Cerebellar cortex (tissue), 1 donor: ENCODE measurements at regions not wholly inside any gene's neighbourhood (a gene's known extent, or its start where the extent isn't known, plus 50 kb on each side); places are given as distances from the start of the nearest gene placed in this dataset.

Source experiments
- DNase-seq: peaks from one replicate; pipeline ENCODE4 v3.0.0-alpha.2; 2015; ENCODE audit warnings: low spot score

DNA sequence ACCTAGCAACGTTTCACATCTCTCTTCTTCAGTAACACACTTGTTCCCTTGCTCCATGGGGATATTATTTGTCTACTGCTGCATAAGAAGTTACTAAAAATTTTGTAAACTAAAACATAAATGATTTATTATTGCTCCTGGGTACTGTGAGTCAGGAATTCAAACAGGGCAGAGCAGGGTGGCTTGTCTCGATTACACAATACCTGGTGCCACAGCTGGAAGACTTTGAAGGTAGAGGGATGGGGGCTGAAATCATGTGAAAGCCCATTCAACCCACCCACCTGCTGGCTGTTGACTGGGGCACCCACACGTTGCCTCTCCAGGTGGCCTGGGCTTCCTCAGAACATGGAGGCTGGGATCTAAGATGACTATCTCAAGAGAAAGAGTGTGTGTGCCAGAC is 213.2 kb downstream of the ESM1 start:
- no peak for DNase-seq

GRCh38 chr5:54769746-54770145 is 215.6 kb downstream of the ESM1 start:
- DNase-seq = no peak

GRCh38 chr5:54769072-54769471 is 216.3 kb downstream of the ESM1 start:
- no peak for DNase-seq

GRCh38 chr5:54766748-54767147 is 218.6 kb downstream of the ESM1 start:
- no peak for DNase-seq

DNA sequence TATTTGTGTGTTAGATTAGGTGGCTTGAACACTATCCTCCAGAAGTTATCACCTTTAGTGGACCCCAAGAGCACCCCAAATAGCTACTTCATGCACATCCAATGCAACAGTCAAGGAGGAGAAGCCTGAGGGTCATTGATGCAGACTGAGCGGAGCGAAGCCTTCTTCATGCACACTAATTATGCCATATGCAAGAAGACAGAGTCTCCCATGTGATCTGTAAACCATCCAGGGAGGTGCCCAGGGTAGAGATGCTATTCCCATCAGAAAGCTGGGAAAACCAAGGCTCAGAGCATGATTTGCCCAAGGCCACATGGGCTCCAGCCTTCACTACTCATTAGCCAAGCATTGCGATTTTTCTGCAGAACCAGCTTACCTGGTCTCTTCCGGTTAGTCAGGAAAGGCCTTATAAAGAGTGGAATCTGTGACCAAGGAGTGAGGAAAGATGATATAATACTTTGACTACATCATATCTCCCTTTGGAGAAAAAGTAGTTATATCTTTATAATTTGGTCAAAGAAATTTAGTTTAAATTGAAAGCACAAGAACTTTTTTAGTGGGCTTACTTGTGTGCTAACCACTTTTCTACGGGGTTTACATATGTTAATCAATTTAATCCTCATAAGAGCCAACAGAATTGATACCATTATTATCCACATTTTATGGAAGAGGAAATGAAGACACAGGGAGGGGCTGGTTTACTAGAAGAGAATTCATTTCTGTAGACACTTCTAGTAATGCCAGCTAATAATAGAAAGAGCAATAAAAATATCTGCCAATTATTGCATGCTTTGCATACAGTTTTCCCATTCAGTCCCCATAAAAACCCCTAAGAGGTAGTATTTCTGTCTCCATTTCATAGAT is 220.0 kb downstream of the ESM1 start:
- no peak for DNase-seq

- DNase-seq = peak; percentile 43
Observed at GRCh38 chr5:54764102-54765090, 221.0 kb downstream of the ESM1 start.

GRCh38 chr5:54761213-54761701 is 224.1 kb downstream of the ESM1 start:
- DNase-seq = peak; percentile 81

- no peak for DNase-seq
Observed at GRCh38 chr5:54760182-54760935, 225.0 kb downstream of the ESM1 start.

DNA sequence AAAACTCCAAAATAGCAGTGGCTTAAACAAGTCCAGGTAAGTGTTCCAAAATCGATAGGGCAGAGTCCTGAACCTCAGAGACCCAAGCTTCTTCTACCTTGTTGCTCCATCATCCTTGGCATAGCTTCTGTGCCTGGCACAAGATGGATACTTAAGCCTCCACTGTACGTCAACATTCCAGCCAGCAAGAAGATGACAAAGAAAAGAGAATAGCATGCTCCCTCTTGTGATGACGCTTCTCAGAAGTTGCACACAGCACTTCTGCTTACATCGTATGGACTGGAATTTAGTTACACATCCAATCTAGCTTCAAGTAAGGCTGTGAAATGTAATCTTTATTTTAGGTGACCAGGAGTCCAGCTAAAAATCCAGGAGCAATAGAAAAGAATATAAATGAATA is 227.4 kb downstream of the ESM1 start:
- peak; percentile 36 for DNase-seq

GRCh38 chr5:54757541-54757940 is 227.9 kb downstream of the ESM1 start:
- DNase-seq = peak; percentile 88

DNA sequence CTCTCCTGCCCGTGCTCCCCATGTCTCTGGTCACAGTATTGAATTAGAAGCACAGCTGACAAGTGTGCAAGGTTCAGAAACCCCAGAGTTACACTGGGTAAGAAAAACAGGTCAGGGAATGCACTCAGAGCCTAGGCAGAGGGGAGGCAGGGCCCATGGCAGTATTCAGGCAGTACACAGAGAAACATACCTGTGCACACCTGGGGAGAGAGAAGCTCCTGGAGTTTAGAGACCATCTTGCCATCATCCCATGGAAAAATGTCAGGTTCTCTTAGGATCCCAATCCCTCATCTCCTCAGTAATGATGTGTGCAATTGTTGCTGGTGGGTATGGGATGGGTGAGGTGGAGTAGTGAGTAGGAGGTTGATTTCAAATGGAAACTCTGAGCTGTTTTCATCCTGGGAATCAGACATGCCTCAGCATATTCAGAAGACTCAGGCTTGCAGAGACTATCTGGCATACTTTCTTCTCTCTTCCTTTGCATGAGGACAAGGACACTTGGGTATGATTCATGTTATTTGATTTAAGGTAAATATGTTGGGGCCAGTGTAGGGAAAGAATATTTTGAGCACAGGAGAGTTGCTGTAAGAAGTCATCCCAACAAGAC is 228.5 kb downstream of the ESM1 start:
- DNase-seq = no peak

DNA sequence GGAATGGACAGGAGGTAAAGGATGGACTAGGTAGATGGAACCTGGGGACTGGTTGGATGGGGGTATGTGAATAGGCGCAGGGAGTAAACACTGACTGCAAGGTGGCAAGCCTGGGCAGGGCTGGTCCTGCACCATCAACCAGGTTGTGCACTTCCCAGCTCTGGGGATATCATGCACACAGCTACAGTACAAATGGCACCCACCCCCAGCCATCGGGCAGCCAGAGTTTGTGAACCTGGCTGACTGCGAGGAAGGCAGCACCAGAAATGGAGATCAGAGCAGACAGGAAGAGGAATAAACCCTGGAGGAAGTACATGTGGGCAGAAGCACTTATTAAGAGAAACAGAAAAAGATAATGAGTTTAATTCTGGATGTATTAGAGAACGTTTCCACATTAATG is 229.1 kb downstream of the ESM1 start:
- DNase-seq = no peak

DNA sequence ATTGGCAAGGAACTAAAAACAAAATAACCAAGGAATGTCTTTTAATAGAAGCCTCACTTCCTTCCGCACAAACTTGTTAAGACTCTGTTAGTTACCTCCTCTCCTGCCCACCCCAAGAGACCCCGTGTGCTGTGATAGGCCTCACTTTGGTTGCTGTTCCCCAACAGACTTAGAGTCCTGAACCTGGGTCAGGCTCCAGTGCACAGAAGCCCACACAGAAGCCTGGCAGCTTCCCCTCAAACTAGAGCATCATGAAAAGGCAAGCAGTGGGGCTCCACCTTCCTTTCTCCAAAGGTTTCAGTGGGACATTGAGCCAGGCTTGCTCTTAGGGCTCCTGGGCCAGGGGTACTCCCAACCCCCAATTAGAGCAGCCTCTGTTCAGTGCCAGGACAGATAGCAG is 230.5 kb downstream of the ESM1 start:
- no peak for DNase-seq

- DNase-seq = no peak
Observed at GRCh38 chr5:54754420-54754819, 231.0 kb downstream of the ESM1 start.

GRCh38 chr5:54753753-54754152 is 231.6 kb downstream of the ESM1 start:
- DNase-seq = no peak

GRCh38 chr5:54753034-54753433 is 232.4 kb downstream of the ESM1 start:
- DNase-seq = no peak

GRCh38 chr5:54748527-54748926 is 231.0 kb downstream of the SNX18 start:
- no peak for DNase-seq

GRCh38 chr5:54746777-54747398 is 229.3 kb downstream of the SNX18 start:
- no peak for DNase-seq

DNA sequence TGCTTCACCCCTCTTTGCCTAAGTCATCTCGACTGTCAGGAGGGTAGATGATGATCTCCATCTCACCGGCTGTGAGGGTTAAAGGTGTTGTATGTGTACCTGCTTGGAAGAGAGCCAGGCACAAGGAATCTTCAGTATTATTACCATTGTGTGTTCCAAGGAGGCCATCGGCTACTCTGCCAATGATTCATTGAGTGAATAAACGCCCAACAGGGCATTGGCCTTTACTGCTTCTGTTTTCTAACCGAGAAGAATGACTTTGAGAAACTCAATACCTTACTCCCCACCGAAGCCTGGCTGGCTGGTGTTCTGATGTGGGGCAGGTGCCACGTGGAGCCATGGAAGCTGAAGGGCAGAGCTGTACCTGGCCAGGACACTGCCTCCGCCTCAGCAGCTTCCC is 228.8 kb downstream of the SNX18 start:
- DNase-seq = no peak

DNA sequence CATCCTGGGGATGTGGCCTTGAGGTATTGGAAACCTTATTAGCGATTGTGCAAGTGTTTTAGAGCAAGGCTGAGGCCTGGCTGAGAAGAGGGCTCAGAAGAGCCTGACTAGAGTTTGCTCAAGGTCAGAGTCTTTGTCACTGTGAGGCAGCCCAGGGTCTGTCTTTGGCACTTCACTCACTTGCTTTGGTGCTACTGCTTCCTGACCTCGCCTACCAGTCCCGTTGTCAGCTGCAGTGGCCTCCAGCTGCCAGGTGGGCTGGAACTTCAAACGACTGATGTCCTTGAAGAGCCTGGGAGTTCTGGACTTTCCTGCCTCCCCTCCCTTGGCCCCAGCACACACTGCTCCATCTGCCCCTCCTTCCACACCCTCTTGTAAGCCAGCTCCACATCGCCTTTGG is 228.0 kb downstream of the SNX18 start:
- DNase-seq = no peak
